ENCODE measurements at regions not wholly inside any gene's neighbourhood (a gene's known extent, or its start where the extent isn't known, plus 50 kb on each side); places are given as distances from the start of the nearest gene placed in this dataset.
"Not testable (repeated sequence)": the region's sequence is repeated elsewhere in the genome, so short reads cannot be mapped to it uniquely, and the experiment has no call there.

DNA sequence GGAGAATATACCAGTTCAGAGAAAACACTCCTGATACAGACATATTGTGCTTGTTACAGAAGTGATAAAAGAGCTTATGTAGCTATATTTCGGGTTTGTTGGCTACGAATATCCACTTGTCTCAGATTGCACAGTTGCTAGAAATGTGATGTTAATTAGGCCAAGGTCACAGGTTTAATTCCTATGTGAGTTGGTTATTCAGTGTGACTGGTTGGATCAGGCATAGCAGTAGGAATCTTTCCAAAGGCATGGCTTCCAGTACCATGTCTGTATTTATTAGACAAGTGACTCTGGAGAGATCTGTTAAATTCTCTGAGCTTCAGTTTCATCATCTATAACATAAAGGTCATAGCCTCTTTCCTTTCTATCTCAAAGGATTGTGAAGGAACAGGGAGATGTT lies 152.7 kb upstream of the KITLG start:
- DNase-seq = no peak

DNA sequence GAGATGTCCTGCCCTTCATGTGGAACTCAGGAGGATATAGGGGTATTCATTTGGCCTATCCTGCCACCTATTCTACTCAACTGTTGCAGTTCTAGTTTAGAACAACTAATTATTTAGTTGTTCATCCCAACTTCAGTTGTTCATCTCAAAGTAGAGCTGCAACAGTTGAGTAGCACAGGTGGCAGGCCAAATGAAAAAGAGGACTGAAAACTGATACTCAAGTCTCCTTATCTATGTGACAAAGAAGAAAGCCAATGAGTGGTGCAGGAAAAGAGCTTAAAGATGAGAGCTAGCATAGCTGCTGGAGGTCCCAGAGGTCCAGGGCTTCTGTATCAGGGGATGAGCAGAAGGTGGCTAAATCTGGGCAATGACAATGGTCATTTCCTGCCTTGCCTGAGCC lies 148.9 kb upstream of the KITLG start:
- DNase-seq = no peak

DNA sequence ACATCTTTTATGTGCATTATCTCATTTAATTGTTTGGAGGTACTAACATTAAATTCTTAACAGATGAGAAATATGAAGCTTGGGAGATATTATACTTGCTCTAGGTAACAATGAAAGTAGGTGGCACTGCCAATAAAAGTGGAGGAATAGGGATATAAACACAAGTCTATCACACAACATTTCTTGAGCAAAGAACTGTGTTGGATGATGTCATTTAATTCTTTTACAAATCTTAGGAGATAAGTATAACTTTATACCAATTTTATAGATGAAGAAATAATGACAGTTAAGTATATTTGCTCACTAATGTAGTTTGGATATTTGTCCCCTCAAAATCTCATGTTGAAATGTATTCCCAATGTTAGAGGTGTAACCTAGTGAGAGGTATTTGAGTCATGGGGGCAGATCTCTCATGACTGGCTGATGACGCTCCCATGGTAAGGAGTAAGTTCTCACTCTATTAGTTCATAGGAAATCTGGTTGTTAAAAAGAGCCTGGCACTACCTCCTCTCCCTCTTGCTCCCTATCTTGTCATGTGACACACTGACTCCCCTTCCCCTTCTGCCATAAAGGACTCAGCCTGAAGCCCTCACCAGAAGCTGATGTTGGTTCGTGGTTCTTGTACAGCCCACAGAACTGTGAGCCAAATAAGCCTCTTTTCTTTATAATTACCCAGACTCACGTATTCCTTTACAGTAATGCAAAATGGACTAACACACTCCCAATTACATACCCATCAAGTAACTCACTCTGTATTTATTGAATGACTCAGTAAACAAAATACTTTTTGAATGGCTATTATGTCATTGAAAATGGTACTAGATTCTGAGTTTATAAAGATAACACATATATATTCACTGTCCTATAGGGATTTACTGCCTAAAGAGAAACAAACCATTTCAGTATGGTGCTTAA lies 146.8 kb upstream of the KITLG start:
- no peak for DNase-seq

DNA sequence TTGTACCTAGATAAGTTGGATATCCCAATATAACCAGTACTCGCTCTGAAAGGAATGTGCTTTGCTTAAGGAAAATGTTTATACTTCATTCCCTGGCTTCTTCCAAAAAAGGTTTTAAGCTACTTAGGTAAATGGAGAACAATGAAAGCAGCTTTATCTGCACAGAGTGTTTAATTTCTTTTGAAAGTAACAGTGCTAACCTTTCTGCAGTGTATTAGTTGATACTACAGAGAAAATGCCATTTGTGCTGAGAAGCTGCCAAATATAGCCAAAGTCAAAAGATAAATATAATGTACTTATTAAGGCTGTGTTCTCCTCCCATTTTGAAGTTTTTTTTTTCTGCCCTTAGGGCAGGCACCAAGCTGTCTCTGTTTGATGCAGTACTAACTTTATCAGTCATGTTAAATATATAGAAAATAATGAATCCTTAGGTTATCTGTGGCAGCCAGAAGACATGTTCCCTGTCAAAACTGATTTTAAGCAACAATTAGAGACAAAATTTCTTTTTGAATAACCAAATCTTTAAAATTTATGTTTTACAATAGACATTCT lies 145.4 kb upstream of the KITLG start:
- no peak for DNase-seq

DNA sequence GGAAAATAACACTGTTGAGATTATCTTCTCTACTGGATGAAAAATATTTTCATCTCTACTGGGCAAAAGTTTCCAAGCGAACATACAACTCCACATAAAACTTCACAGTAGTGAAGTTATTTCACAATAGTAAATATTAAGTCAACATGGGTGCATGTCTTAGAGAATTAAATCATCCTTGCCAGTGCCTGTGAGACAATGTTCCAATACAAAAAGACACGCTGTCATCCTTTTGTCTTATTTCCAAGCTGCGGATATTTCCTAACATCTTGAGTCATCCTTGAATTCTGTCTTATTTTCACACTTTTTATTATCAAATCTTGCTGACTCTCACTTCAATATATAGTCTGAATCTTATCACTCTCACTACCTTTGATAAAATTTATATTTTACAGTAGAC lies 142.9 kb upstream of the KITLG start:
- DNase-seq = no peak

DNA sequence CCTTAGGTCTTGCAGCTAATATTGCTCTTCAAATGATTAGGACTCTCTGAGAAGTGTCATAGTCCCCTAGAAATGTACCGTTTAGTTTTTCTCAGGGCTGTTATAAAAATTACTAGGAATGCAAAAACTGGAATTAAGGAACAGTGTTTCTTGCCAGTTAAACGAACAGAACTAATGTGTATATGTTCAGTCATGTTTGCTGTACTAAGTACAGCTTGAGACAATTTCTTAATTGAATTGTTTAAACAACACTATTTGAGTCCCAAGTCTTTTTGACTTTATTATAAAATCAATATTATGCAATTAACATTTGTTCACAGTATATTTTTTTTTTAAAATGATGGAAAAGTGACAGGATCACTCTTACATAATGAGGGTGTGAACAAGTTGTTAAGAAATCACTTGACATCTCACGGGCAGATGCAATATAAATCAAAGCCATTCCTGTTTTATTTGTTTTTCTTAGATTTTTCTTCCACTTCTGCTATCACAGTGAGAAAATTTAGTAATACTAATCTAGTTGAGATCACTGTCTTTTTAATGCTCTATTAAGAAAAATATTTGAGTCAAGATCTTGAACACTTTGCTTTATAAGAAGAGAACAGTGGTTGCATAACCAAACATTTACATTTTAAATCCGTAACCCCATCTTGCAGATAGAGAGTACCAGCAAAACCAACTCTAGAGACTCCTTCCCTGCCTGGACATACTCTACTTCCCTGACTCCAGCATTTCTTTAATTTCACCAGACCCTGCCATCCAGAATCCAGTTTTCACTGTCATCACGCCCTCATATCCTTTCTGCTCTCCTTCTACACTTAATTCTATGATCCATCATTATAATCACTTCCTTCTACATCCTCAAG lies 140.7 kb upstream of the KITLG start:
- DNase-seq = no peak

DNA sequence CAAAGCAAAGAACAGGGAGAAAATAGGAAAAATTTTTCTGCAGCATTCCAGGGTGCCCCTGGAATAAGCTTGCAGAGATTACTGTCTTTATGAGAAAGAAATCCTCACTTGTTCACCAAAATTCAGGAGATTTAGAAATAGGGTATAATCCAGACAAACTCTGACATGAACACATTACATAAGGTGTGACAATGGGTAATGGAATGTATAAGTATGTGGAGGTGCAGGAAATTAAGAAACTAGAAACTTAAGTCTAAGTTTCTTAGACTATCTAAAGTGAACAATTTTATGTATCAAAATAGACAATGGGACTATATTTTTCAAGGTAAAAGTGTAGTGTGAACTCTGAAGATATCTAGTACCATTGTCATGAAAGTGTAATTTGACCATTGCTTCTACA lies 140.0 kb upstream of the KITLG start:
- DNase-seq = no peak

DNA sequence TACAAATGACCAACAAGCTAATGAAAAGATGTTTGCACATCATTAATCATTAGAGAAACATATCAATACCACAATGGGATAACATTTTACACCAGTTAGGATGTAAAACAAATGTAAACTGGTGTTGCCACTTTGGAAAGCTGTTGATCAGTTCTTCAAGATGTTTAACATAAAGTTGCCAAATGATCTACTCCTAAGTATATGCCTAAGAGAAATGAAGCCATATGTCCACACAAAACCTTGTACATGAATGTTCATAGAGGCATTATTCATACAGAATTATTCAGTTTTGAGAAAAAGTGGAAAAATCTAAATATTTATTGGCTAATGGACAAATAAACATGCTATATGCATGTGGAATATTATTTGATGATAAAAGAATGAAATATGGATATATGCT lies 136.9 kb upstream of the KITLG start:
- no peak for DNase-seq

DNA sequence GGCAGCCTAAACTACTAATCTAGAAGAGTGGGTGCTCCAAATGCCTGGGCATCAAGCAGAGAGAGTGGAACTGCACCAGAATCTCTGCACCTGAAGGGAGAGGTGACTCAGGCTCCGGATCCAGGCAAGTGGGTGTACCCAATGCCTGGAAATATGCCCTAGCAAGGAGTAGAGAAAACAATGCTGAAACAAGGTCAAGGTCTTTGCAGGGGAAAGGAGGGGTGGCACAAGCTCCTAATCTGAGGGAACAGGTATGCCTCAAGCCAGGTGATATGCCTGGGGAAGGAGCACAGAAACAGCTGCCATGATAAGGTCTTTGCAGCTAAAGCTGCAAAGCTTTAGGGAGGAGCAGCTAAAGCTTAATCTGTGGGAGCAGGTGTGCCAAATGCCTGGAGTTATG lies 136.0 kb upstream of the KITLG start:
- DNase-seq = no peak

DNA sequence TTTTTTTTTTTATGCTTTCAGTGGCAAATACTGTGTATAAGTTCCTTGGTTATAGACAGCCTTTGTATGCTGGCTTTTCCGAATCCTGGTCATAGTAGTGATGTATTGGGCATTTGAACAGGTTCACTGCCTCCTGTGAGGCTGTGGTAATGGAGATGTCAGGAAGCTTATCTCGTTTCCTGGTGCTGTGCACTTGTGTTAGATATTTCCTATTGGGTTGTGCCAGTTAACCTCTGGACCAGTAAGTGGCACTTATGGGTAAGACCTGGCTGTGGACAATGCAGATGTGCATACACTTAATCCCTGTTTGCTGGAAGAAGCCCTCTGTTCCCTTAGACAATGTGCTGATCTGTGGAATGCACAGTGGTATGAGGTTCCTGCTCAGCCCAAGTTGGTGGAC lies 135.4 kb upstream of the KITLG start:
- DNase-seq = no peak

DNA sequence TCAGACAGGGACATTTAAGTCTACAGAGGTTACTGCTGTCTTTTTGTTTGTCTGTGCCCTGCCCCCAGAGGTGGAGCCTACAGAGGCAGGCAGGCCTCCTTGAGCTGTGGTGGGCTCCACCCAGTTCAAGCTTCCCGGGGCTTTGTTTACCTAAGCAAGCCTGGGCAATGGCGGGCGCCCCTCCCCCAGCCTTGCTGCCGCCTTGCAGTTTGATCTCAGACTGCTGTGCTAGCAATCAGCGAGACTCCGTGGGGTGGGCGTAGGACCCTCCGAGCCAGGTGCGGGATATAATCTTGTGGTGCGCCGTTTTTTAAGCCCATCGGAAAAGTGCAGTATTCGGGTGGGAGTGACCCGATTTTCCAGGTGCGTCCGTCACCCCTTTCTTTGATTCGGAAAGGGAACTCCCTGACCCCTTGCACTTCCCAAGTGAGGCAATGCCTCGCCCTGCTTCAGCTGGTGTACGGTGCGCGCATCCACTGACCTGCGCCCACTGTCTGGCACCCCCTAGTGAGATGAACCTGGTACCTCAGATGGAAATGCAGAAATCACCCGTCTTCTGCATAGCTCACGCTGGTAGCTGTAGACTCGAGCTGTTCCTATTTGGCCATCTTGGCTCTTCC lies 134.1 kb upstream of the KITLG start:
- DNase-seq = not testable (repeated sequence)

DNA sequence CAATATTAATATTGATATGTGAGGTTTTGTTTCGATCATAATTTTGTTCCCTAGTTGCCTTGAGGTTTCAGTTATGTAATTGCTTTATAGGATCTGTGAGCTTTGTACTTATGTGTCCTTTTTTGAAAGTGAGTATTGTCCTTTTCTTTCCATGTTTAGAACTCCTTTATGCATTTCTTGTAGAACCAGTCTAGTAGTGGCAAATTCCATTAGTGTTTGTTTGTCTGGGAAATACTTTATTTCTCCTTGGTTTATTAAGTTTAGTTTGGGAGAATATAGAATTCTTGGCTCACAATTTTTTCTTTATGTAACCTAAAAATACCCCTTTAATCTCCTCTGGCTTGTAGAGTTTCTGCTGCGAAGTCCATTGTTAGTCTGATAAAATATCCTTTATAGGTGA lies 127.5 kb upstream of the KITLG start:
- DNase-seq = no peak

DNA sequence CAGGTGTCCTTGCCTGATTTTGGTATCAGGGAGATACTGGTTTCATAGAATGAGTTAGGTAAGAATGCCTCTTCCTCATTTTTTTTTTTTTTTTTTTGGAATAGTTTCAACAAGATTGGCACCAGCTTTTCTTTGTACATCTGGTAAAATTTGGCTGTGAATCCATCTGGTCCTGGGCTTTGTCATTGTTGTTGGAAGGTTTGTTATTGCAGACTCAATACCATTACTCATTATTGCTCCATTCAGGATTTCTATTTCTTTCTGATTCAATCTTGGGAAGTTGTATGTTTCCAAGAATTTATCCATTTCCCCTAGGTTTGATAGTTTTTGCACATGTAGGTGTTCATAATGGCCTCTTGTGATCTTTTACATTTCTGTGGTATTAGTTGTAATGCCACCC lies 126.0 kb upstream of the KITLG start:
- no peak for DNase-seq

DNA sequence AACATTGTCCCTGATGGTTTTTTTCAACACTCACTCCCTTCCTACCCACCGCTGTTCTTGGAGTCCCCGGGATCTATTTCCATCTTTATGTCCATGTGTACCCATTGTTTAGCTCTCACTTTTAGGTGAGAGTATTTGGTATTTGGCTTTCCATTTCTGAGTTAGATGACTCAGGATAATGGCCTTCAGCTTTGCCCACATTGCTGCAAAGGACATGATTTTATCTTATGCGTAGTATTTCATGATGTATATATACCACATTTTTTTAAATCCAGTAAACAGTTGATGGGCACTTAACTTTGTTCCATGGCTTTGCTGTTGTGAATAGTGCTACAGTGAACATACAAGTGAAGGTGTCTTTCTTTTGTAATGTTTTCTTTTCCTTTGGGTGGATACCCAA lies 123.5 kb upstream of the KITLG start:
- no peak for DNase-seq

DNA sequence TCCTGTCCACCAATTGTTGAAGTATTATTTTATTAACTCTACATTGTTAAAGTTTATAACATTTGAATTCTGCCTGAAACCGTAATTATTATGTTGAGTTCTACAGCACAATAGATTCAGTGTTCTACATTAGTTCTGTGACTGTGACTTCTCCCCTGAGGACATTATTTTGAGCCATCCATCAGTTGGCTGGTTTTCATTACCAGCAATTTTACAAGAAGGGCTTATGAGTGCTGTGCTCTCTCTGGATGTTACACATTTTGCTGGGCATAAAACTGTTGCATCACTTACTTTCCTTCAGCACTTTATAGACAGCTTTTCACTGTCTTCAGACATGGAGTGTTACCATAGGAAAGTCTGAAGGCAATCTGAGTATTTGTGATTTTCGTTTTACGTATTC lies 118.2 kb upstream of the KITLG start:
- no peak for DNase-seq

DNA sequence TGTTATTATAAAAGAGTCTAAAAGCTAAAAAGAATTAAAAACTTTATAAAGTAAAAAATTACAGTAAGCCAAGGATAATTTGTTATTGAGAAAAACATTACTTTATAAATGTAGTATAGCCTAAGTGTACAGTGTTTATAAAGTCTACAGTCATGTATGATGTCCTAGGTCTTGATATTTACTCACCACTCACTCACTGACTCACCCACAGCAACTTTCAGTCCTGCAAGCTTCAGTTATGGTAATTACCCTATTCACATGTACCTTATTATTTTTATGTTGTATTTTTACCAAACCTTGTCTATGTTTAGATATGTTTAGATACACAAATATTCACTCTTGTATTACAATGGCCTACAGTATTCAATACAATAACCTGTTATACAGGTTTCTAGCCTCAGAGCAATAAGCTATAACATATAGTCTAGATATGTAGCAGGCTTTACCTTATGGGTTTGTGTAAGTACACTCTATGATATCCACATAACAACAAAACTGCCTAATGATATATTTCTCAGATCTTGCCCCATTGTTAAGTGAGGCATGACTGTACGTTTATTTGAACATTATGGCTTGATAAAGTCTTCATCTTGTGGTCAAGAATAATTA lies 113.7 kb upstream of the KITLG start:
- DNase-seq = no peak

DNA sequence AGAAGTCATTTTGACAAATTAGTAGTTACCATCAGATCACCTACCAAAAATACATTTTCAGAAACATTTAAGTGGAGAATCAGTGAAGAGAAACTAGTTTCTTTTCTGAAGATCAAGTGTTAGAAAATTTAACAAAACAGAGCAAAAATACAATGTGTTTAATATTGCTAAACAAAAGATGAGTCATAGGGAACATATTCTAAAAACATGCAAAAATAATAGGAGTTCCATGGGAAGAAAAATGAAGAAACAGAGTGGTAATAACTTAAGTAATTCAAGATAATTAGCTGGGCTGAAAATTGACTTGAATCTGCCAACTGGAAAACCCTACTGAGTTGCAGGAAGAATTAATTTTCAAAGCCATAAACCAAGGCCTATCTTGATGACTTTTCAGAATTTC lies 111.5 kb upstream of the KITLG start:
- DNase-seq = no peak

DNA sequence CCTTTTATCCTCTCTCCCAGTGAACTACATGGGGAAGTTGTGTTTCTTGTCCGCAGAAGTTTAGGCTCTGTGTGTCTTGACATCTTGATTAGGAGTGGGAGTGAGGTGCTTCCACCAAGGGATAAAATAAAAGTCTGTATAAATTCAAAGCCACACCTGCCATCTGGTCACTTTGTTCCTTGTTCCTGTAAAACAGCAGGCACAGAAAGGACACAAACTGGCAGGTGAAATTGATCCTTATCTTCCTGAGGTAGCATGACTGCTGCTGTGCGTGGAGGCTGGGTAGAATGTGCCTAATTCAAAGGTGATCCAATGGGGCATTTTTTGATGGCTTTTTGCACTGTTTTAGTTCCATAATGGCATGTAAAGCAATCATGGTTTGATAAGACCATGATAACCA lies 104.3 kb upstream of the KITLG start:
- no peak for DNase-seq

DNA sequence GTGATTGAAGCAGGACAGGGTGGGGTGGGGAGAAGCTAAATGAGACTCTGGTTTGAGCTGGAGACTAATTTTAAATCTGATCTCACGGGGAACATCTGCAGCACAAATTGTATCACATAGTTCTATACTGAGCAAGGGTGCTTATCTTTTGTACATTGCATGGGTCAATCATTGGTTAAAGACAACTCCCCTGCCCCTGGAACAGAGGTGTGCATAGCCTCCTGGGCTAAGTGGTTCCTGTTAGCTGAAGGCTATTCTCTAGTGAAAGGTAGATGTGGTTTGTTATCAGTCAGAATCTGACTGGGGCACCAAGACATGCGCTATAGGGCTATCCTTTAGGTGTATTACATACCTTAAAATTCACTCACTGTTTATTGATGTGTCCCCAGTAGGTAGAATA lies 103.9 kb upstream of the KITLG start:
- DNase-seq = no peak

DNA sequence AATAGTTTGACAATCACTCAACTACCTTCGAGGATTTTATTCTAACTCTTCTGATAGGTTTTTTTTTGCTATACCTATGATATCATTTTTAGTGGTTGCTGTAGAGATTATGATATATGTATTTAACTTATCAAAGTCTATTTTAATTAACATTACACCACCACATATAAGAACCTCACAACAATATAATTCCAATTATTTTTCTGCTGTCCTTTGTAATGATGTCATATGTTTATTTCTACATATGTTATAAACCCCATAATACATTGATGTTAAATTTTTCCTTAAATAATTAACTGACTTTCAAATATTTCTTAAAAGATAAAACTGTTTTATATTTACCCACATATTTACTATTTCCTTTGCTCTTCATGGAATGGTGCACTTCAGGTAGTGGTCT lies 103.4 kb upstream of the KITLG start:
- DNase-seq = no peak

DNA sequence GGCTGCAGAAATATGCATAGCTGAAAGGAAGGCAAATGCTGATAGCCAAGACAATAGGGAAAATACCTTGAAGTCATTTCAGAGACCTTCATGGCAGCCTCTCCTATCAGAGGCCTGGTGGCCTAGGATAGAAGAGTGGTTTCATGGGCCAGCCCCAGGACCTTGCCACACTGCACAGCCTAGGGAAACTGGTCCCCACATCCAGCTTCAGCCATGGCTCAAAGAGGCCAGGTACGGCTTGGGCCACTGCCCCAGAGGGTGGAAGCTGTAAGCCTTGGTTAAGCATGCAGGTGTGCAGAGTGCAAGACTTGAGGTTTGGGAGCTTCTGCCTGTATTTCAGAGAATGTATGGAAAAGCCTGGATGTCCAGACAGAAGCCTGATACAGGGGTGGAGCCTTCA lies 101.0 kb upstream of the KITLG start:
- no peak for DNase-seq

DNA sequence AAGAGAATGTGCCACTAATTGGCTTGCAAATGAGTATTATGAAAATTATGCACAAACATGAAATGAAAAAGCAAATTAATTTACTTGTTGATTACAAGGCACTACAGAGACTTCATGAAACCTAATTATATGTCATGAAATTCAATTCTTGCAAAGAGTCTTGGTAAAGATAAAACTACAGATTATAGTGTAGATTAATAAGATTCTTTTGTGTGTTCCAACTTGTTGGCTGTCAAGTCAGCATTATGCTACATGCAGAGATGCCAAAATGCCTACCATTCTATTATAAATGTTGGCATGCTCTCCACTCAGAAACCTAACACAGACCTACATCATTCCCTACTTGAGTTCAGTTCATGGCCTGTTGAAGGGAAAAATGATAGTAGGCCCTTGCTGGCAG lies 97.2 kb upstream of the KITLG start:
- no peak for DNase-seq

DNA sequence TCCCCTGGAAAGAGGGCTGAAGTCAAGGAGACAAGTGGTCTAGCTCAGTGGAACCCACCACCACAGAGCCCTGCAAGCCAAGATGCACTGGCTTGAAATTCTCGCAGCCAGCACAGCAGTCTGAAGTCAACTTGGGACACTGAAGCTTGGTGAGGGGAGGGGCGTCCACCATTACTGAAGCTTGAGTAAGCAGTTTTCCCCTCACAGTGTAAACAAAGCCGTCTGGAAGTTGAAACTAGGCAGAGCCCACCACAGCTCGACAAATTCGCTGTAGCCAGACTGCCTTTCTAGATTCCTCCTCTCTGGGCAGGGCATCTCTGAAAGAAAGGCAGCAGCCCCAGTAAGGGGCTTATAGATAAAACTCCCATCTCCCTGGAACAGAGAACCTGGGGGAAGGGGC lies 87.3 kb upstream of the KITLG start:
- not testable (repeated sequence) for DNase-seq

Data from NCI-H1694 treated with DMSO at 0.1 percent for 48 hours (cell line).